ENCODE measurements at regions not wholly inside any gene's neighbourhood (a gene's known extent, or its start where the extent isn't known, plus 50 kb on each side); places are given as distances from the start of the nearest gene placed in this dataset.
"Not testable (repeated sequence)": the region's sequence is repeated elsewhere in the genome, so short reads cannot be mapped to it uniquely, and the experiment has no call there.

DNA sequence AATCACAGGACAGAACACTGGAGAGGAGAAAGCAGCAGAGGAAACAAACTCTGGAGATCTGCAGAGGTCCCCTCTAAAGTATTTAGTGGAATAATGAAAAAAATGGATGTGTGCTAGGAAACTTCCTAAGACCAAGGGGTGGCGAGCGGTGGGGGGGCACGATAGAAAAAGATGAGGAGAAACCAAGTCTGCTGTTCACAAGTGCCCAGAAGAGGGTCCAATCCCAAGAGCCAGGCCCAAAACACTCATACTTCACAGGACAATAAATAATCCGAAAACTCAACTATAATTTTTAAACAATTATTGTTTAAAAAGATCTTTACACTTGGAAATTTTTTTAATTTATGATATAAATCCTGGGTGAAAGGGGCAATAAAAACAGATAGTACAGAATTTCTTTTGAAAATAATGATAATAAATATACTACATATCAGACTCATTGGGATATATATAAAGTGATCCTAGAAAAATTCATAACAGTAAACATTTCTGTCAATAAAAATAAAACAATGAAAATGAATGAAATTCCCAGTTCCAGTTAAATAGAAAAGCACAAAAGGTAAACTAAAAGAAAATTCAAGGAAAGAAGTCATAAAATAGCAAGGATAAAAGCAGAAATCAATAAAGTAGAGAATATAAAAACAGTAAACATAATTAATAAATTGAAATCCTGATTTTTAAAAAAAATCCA, 87.7 kb upstream of the CCT8L2 start:
- TF ChIP-seq, protein P1, sequence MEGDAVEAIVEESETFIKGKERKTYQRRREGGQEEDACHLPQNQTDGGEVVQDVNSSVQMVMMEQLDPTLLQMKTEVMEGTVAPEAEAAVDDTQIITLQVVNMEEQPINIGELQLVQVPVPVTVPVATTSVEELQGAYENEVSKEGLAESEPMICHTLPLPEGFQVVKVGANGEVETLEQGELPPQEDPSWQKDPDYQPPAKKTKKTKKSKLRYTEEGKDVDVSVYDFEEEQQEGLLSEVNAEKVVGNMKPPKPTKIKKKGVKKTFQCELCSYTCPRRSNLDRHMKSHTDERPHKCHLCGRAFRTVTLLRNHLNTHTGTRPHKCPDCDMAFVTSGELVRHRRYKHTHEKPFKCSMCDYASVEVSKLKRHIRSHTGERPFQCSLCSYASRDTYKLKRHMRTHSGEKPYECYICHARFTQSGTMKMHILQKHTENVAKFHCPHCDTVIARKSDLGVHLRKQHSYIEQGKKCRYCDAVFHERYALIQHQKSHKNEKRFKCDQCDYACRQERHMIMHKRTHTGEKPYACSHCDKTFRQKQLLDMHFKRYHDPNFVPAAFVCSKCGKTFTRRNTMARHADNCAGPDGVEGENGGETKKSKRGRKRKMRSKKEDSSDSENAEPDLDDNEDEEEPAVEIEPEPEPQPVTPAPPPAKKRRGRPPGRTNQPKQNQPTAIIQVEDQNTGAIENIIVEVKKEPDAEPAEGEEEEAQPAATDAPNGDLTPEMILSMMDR (conservative IDR thresholded peaks at IDR 0.05; ENCODE audit: low read depth in 2 of 2): peak in 1 of 2 experiments; percentile 18; a peak in 1 of 4 replicates
- not testable (repeated sequence) for TF ChIP-seq POLR2AphosphoS5 (IDR thresholded peaks at IDR 0.05; ENCODE audit: low read depth); ZNF331 (CRISPR knock-in tag; IDR thresholded peaks at IDR 0.05; ENCODE audit: low read depth); ZNF114 (CRISPR knock-in tag; IDR thresholded peaks at IDR 0.05); EZH2 (IDR thresholded peaks at IDR 0.05; ENCODE audit: low read depth, unreplicated experiment); EZH2phosphoT487 (IDR thresholded peaks at IDR 0.05; ENCODE audit: unreplicated experiment); JUNB (IDR thresholded peaks at IDR 0.05; ENCODE audit: unreplicated experiment)
- TF ChIP-seq, protein P2, sequence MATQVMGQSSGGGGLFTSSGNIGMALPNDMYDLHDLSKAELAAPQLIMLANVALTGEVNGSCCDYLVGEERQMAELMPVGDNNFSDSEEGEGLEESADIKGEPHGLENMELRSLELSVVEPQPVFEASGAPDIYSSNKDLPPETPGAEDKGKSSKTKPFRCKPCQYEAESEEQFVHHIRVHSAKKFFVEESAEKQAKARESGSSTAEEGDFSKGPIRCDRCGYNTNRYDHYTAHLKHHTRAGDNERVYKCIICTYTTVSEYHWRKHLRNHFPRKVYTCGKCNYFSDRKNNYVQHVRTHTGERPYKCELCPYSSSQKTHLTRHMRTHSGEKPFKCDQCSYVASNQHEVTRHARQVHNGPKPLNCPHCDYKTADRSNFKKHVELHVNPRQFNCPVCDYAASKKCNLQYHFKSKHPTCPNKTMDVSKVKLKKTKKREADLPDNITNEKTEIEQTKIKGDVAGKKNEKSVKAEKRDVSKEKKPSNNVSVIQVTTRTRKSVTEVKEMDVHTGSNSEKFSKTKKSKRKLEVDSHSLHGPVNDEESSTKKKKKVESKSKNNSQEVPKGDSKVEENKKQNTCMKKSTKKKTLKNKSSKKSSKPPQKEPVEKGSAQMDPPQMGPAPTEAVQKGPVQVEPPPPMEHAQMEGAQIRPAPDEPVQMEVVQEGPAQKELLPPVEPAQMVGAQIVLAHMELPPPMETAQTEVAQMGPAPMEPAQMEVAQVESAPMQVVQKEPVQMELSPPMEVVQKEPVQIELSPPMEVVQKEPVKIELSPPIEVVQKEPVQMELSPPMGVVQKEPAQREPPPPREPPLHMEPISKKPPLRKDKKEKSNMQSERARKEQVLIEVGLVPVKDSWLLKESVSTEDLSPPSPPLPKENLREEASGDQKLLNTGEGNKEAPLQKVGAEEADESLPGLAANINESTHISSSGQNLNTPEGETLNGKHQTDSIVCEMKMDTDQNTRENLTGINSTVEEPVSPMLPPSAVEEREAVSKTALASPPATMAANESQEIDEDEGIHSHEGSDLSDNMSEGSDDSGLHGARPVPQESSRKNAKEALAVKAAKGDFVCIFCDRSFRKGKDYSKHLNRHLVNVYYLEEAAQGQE (IDR thresholded peaks at IDR 0.05; ENCODE audit: unreplicated experiment): not testable (repeated sequence)
- TF ChIP-seq, protein P3, sequence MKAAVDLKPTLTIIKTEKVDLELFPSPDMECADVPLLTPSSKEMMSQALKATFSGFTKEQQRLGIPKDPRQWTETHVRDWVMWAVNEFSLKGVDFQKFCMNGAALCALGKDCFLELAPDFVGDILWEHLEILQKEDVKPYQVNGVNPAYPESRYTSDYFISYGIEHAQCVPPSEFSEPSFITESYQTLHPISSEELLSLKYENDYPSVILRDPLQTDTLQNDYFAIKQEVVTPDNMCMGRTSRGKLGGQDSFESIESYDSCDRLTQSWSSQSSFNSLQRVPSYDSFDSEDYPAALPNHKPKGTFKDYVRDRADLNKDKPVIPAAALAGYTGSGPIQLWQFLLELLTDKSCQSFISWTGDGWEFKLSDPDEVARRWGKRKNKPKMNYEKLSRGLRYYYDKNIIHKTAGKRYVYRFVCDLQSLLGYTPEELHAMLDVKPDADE (IDR thresholded peaks at IDR 0.05): not testable (repeated sequence)

All from GM23338 (cell line).